ENCODE measurements at regions not wholly inside any gene's neighbourhood (a gene's known extent, or its start where the extent isn't known, plus 50 kb on each side); places are given as distances from the start of the nearest gene placed in this dataset.

DNA sequence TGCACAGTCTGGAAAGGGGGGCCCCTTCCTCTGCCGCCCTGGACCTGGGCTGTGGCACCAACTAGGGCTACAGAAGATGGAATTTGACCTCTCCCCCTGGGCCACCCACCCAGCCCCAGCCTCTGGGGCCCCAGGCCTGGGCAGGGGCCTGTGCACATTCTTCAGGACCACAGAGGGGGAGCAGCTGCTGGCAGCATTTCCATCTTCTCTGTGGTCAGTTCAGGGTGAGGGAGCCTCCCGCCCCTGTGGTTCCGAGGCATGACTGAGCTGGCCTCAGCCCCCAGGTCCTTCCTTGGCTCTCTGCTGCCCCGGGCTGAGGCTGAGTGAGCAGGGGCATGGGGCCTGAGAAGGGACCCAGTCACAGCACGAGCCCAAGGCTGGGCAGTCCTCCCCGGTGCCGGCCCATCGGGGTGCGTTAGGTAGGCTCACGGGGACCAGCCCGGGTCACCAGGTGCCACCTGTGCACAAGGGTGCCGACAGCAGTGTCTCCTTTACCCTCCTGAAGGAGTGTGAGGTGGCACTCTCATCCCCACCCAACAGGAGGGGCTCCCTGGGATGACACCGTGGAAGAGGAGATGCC, 63.2 kb downstream of the UNCX start:
- ChIA-PET POLR2A (no interaction called here), CTCF (no interaction called here)
- Mint-ChIP-seq H3K9me3 (no peaks in the 10 kb centered on the region), H3K4me3 (no peak overlapping the region), H3K36me3 (no peaks in the 10 kb centered on the region), H3K27me3 (ENCODE audit: low read depth) (peaks cover 11% of the 10 kb centered on the region), H3K4me1 (no peaks in the 10 kb centered on the region), H3K27ac (no peak overlapping the region)
- ATAC-seq (no peak), DNase-seq (ENCODE audit: low spot score) (no peak)
- TF ChIP-seq OVOL2 (CRISPR knock-in tag; IDR thresholded peaks at IDR 0.05; ENCODE audit: borderline replicate concordance): no peak

DNA sequence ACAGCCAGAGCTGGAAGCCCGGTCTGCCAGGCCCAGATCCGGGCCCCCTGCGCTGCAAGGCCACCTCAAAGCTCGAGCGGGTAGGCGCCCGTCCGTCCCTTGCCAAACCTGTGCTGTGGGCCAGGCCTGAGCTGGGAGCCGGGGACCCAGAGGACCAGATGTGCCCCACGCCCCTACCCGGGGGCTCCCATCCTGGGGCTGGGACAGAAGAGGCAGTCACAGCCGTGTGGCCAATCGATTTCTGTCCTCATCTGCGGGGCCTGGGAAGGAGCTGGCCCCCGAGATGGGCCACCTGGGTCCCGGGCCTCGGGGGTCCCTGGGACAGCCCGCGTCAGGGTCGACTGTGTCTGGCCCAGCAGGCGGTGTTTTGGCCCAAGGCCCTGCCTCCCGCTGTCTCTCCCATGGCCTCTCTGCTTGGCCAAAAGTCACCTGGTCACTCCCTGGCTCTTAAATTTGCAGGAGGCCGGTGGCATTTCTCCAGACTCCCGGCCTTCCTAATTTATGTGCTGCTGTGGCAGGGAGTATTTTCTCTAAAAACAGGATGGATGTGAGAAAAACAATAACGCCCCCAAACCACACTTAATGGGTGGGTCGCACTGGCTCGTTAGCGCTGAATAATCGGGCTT, 63.8 kb downstream of the UNCX start:
- Mint-ChIP-seq H3K27me3 (ENCODE audit: low read depth) (peaks cover 6% of the 10 kb centered on the region), H3K27ac (no peak overlapping the region), H3K4me1 (no peaks in the 10 kb centered on the region), H3K36me3 (no peaks in the 10 kb centered on the region), H3K4me3 (no peak overlapping the region), H3K9me3 (no peaks in the 10 kb centered on the region)
- CTCF ChIA-PET: no interaction called here
- TF ChIP-seq, protein P1, sequence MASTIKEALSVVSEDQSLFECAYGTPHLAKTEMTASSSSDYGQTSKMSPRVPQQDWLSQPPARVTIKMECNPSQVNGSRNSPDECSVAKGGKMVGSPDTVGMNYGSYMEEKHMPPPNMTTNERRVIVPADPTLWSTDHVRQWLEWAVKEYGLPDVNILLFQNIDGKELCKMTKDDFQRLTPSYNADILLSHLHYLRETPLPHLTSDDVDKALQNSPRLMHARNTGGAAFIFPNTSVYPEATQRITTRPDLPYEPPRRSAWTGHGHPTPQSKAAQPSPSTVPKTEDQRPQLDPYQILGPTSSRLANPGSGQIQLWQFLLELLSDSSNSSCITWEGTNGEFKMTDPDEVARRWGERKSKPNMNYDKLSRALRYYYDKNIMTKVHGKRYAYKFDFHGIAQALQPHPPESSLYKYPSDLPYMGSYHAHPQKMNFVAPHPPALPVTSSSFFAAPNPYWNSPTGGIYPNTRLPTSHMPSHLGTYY (CRISPR knock-in tag; IDR thresholded peaks at IDR 0.05): no peak
- TF ChIP-seq ZNF121 (CRISPR knock-in tag; IDR thresholded peaks at IDR 0.05) (no peak), NFATC4 (CRISPR knock-in tag; IDR thresholded peaks at IDR 0.05) (no peak), FOXJ3 (CRISPR knock-in tag; IDR thresholded peaks at IDR 0.05; ENCODE audit: borderline replicate concordance) (no peak), NFYB (CRISPR knock-in tag; conservative IDR thresholded peaks at IDR 0.05; ENCODE audit: low read depth) (no peak), JUN (CRISPR knock-in tag; IDR thresholded peaks at IDR 0.05) (no peak)
- TF ChIP-seq, protein P2, sequence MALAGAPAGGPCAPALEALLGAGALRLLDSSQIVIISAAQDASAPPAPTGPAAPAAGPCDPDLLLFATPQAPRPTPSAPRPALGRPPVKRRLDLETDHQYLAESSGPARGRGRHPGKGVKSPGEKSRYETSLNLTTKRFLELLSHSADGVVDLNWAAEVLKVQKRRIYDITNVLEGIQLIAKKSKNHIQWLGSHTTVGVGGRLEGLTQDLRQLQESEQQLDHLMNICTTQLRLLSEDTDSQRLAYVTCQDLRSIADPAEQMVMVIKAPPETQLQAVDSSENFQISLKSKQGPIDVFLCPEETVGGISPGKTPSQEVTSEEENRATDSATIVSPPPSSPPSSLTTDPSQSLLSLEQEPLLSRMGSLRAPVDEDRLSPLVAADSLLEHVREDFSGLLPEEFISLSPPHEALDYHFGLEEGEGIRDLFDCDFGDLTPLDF (CRISPR knock-in tag; IDR thresholded peaks at IDR 0.05): no peak
- TF ChIP-seq, protein P3, sequence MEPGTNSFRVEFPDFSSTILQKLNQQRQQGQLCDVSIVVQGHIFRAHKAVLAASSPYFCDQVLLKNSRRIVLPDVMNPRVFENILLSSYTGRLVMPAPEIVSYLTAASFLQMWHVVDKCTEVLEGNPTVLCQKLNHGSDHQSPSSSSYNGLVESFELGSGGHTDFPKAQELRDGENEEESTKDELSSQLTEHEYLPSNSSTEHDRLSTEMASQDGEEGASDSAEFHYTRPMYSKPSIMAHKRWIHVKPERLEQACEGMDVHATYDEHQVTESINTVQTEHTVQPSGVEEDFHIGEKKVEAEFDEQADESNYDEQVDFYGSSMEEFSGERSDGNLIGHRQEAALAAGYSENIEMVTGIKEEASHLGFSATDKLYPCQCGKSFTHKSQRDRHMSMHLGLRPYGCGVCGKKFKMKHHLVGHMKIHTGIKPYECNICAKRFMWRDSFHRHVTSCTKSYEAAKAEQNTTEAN (CRISPR knock-in tag; IDR thresholded peaks at IDR 0.05): no peak
- ATAC-seq (no peak), DNase-seq (ENCODE audit: low spot score) (no peak)
- POLR2A ChIA-PET: no interaction called here

DNA sequence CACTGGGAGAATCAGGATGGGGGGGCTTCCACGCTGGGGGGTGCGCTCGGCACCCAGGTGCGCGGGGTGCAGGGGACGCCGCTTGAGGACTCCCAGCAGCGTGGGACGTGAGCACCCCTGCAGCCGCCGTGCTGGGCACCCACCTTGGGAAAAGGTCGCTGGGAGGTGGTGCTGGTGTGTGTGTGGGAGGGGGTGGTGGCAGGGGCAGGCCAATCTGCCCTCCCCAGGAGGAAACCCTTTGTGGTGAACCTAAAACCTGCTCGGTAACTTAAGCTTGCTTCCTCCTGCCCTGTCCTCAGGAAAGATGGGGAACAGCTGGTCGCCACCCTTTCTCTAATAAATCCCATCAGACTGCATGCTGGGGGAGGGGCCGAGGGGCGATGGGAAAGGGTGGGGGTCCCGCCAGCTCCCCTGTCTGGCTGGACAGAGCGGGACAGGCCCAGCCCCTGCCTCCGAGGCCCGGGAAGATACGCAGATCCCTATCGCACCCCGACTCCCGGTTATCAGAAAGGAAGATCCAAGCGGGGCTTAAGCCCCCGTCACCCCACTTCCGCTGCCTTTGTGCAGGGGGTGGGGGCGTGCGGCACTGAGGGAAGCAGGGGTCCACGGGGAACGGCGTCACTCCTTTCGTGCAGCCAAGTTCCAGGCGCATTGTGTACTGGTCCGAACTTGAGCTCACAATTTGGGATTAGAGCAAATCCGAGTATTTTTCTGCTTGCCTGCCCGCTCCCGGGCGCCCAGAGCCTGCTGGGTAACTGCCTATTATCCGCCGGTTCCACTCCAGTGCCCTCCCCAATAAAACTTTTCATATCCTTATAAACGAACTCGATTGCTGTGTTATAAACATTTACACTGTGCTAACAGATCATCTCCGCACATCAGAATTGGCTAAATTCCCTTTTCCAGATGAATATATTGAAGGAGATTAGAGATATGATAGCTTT, 64.6 kb downstream of the UNCX start:
- ChIA-PET POLR2A (no interaction called here), CTCF (interaction anchor here (1.2 kb wide), 1 partner anchor 136 kb away, joined by 3 read pairs; no protein-coding TSS in a partner anchor)
- Mint-ChIP-seq H3K27ac (no peak overlapping the region), H3K36me3 (no peaks in the 10 kb centered on the region), H3K9me3 (no peaks in the 10 kb centered on the region), H3K4me1 (no peaks in the 10 kb centered on the region), H3K4me3 (no peak overlapping the region), H3K27me3 (ENCODE audit: low read depth) (no peaks in the 10 kb centered on the region)
- TF ChIP-seq ZNF219 (CRISPR knock-in tag; IDR thresholded peaks at IDR 0.05; ENCODE audit: borderline replicate concordance): no peak
- no peak for TF ChIP-seq CBFB (CRISPR knock-in tag; IDR thresholded peaks at IDR 0.05; ENCODE audit: low read depth)
- TF ChIP-seq NR2C2 (CRISPR knock-in tag; IDR thresholded peaks at IDR 0.05): no peak
- no peak for TF ChIP-seq NFYB (CRISPR knock-in tag; conservative IDR thresholded peaks at IDR 0.05; ENCODE audit: low read depth)
- DNase-seq (ENCODE audit: low spot score): no peak
- ATAC-seq: no peak

Data from WTC11 (cell line).